ENCODE measurements at regions not wholly inside any gene's neighbourhood (a gene's known extent, or its start where the extent isn't known, plus 50 kb on each side); places are given as distances from the start of the nearest gene placed in this dataset.

GRCh38 chr2:186205254-186205911 lies 280.7 kb upstream of the ZC3H15 start:
- H3K4me1 ChIP-seq (replicated peaks in 1 of 2; ENCODE audit: control insufficient read depth in 2 of 2, insufficient read depth in 2 of 2, low read length in 2 of 2): no peaks in the 10 kb centered on the region
- H3K27ac ChIP-seq (ENCODE audit: extremely low read depth, low read depth, low read length): no peak overlapping the region
- no peaks in the 10 kb centered on the region for H3K79me2 ChIP-seq (ENCODE audit: control insufficient read depth, insufficient read depth, low read length)
- ChIA-PET CTCF (ENCODE audit: low intra/inter-chr PET ratio) (no interaction called here), POLR2A (no interaction called here)
- no peak for ATAC-seq
- no peaks in the 10 kb centered on the region for H3K36me3 ChIP-seq (ENCODE audit: control insufficient read depth, insufficient read depth, low read length)
- no peak overlapping the region for H3K4me2 ChIP-seq (ENCODE audit: insufficient read depth, low read length)
- no peaks in the 10 kb centered on the region for H3K9me1 ChIP-seq (ENCODE audit: control insufficient read depth, insufficient read depth, low read length)
- TF ChIP-seq RBM15 (IDR thresholded peaks at IDR 0.05; ENCODE audit: insufficient read depth, low read length): no peak
- TF ChIP-seq DMBX1 (CRISPR knock-in tag; IDR thresholded peaks at IDR 0.05; ENCODE audit: borderline replicate concordance): no peak
- TF ChIP-seq ZBTB8A (IDR thresholded peaks at IDR 0.05; ENCODE audit: partially characterized antibody): no peak
- no peak for TF ChIP-seq NFE2L1 (tag; IDR thresholded peaks at IDR 0.05; ENCODE audit: borderline replicate concordance, low read depth)
- no peak for FAIRE-seq
- 5% methylated on average over 1 of the region's 1 CpG for WGBS (ENCODE audit: insufficient coverage, low coverage, missing lambda C conversion rate)
- DNase-seq (ENCODE audit: extremely low read depth in 1 of 4, low spot score in 3 of 4): no peak
- no TSS peak for BruUV-seq (replicated peaks)
- no peaks in the 10 kb centered on the region for H4K20me1 ChIP-seq (replicated peaks; ENCODE audit: control insufficient read depth, insufficient read depth, low read length)
- no peaks in the 10 kb centered on the region for H3K27me3 ChIP-seq (ENCODE audit: control insufficient read depth in 2 of 2, insufficient read depth in 2 of 2, low read length in 2 of 2)
- H3K9me3 ChIP-seq (replicated peaks; ENCODE audit: control insufficient read depth, insufficient read depth, low read depth, low read length): 0 out of 2 replicates have a peak, but pooled peaks cover 2% of the 10 kb centered on the region
- H3K4me3 ChIP-seq: no peak overlapping the region
- H3K9ac ChIP-seq (ENCODE audit: insufficient read depth in 1 of 2, low read depth in 2 of 2, low read length in 2 of 2): no peak overlapping the region
- in situ Hi-C loops (cut with MboI): no loop called here
- intact Hi-C loops (cut with micrococcal nuclease): no loop called here
- no peak overlapping the region for H2AFZ ChIP-seq (ENCODE audit: low read depth, low read length)

- H3K9me3 ChIP-seq (replicated peaks; ENCODE audit: control insufficient read depth, insufficient read depth, low read depth, low read length): no peaks in the 10 kb centered on the region
- no peak for FAIRE-seq
- H3K27me3 ChIP-seq (ENCODE audit: control insufficient read depth in 2 of 2, insufficient read depth in 2 of 2, low read length in 2 of 2): no peaks in the 10 kb centered on the region
- no peaks in the 10 kb centered on the region for H3K79me2 ChIP-seq (ENCODE audit: control insufficient read depth, insufficient read depth, low read length)
- no peaks in the 10 kb centered on the region for H3K36me3 ChIP-seq (ENCODE audit: control insufficient read depth, insufficient read depth, low read length)
- no peaks in the 10 kb centered on the region for H3K9me1 ChIP-seq (ENCODE audit: control insufficient read depth, insufficient read depth, low read length)
- no peaks in the 10 kb centered on the region for H4K20me1 ChIP-seq (replicated peaks; ENCODE audit: control insufficient read depth, insufficient read depth, low read length)
- CTCF ChIA-PET (ENCODE audit: low intra/inter-chr PET ratio): no interaction called here
- H3K27ac ChIP-seq (ENCODE audit: extremely low read depth, low read depth, low read length): no peak overlapping the region
- in situ Hi-C loops (cut with MboI) (no loop called here), intact Hi-C loops (cut with micrococcal nuclease) (no loop called here)
- H2AFZ ChIP-seq (ENCODE audit: low read depth, low read length): no peak overlapping the region
- POLR2A ChIA-PET: no interaction called here
- no peak overlapping the region for H3K4me3 ChIP-seq
- H3K4me1 ChIP-seq (replicated peaks in 1 of 2; ENCODE audit: control insufficient read depth in 2 of 2, insufficient read depth in 2 of 2, low read length in 2 of 2): no peaks in the 10 kb centered on the region
- no peak for ATAC-seq
- DNase-seq (ENCODE audit: extremely low read depth in 1 of 4, low spot score in 3 of 4): no peak
- no peak for TF ChIP-seq ZC3H8 (IDR thresholded peaks at IDR 0.05)
- TF ChIP-seq TRIM28 (IDR thresholded peaks at IDR 0.05): no peak
- BruUV-seq (replicated peaks): no TSS peak
- 0% methylated on average over 5 of the region's 5 CpGs for WGBS (ENCODE audit: insufficient coverage, low coverage, missing lambda C conversion rate)
- no peak overlapping the region for H3K9ac ChIP-seq (ENCODE audit: insufficient read depth in 1 of 2, low read depth in 2 of 2, low read length in 2 of 2)
- no peak overlapping the region for H3K4me2 ChIP-seq (ENCODE audit: insufficient read depth, low read length)
Measured at GRCh38 chr2:186209532-186209931, 276.5 kb upstream of the ZC3H15 start.
